GM23338 (cell line): ENCODE measurements at regions not wholly inside any gene's neighbourhood (a gene's known extent, or its start where the extent isn't known, plus 50 kb on each side); places are given as distances from the start of the nearest gene placed in this dataset.

Source experiments
- ATAC-seq: fragments of 200-7000 bp; cut with Tn5 transposase; 3 replicates; pipeline ENCODE4 v1.9.1; 2020
- DNase-seq: peaks from one replicate; pipeline ENCODE4 v3.0.0-alpha.2; 2015; ENCODE audit warnings: low spot score
- H2AFZ ChIP-seq: fragments of 200-600 bp; sonication (generic); 2 replicates; pipeline ENCODE4 v1.8.0; 2016; ENCODE audit warnings: antibody characterized with exemption, mild to moderate bottlenecking, moderate library complexity
- H3F3A ChIP-seq: fragments of 200-600 bp; sonication (generic); replicated peaks from 2 replicates; pipeline ENCODE4 v1.8.0; 2017; ENCODE audit warnings: antibody characterized with exemption, mixed run types, low read depth
- H3K27ac ChIP-seq: fragments of 200-600 bp; sonication (generic); 2 replicates; pipeline ENCODE4 v1.6.1; 2016; ENCODE audit warnings: low read depth
- H3K27me3 ChIP-seq: fragments of 200-600 bp; sonication (generic); 2 replicates; pipeline ENCODE4 v1.8.0; 2016; ENCODE audit warnings: mild to moderate bottlenecking, mixed run types, moderate library complexity; ENCODE audit not compliant: insufficient read depth
- H3K36me3 ChIP-seq: fragments of 200-600 bp; sonication (generic); 2 replicates; pipeline ENCODE4 v1.8.0; 2016; ENCODE audit warnings: mild to moderate bottlenecking; ENCODE audit not compliant: insufficient read depth
- H3K4me1 ChIP-seq: fragments of 200-600 bp; sonication (generic); 2 replicates; pipeline ENCODE4 v1.8.0; 2016; ENCODE audit warnings: mild to moderate bottlenecking, moderate library complexity; ENCODE audit not compliant: insufficient read depth
- H3K4me2 ChIP-seq: fragments of 200-600 bp; sonication (generic); 2 replicates; pipeline ENCODE4 v1.7.1; 2017; ENCODE audit warnings: mixed run types
- H3K4me3 ChIP-seq: fragments of 200-600 bp; sonication (generic); 2 replicates; pipeline ENCODE4 v1.6.1; 2016; ENCODE audit warnings: mixed run types
- H3K79me2 ChIP-seq: fragments of 200-600 bp; sonication (generic); replicated peaks from 2 replicates; pipeline ENCODE4 v1.8.0; 2017; ENCODE audit warnings: mild to moderate bottlenecking; ENCODE audit not compliant: insufficient read depth
- H3K9me2 ChIP-seq: fragments of 200-600 bp; sonication (generic); 2 replicates; pipeline ENCODE4 v1.8.0; 2017; ENCODE audit not compliant: insufficient read depth
- H4K20me1 ChIP-seq: fragments of 200-600 bp; sonication (generic); replicated peaks from 2 replicates; pipeline ENCODE4 v1.8.0; 2017; ENCODE audit warnings: mild to moderate bottlenecking; ENCODE audit not compliant: insufficient read depth
- H3K27ac Mint-ChIP-seq: 2 replicates; pipeline ENCODE4 v1.8.0; 2020; ENCODE audit warnings: inconsistent platforms, mild to moderate bottlenecking, moderate library complexity, mixed read lengths
- H3K27me3 Mint-ChIP-seq: 3 replicates; pipeline ENCODE4 v1.8.0; 2022; ENCODE audit warnings: low read depth, mild to moderate bottlenecking, moderate library complexity, mixed read lengths, inconsistent platforms; ENCODE audit not compliant: insufficient read depth, poor library complexity
- H3K36me3 Mint-ChIP-seq: 3 replicates; pipeline ENCODE4 v1.8.0; 2021; ENCODE audit warnings: low read depth, mild to moderate bottlenecking, inconsistent platforms, moderate library complexity, mixed read lengths
- H3K4me1 Mint-ChIP-seq: 3 replicates; pipeline ENCODE4 v1.8.0; 2020; ENCODE audit warnings: mild to moderate bottlenecking, inconsistent platforms, mixed read lengths
- H3K4me3 Mint-ChIP-seq: 3 replicates; pipeline ENCODE4 v1.8.0; 2021; ENCODE audit warnings: moderate library complexity, mild to moderate bottlenecking, inconsistent platforms, mixed read lengths
- H3K9me3 Mint-ChIP-seq: 3 replicates; pipeline ENCODE4 v1.8.0; 2020; ENCODE audit warnings: moderate library complexity, mild to moderate bottlenecking, inconsistent platforms, mixed read lengths
- CREB1 ChIP-seq: fragments of 250-450 bp; sonication (Bioruptor Pico); IDR thresholded peaks from 2 replicates; pipeline ENCODE4 v1.5.0; 2020; ENCODE audit warnings: low read depth, mild to moderate bottlenecking, moderate library complexity
- CTCF ChIP-seq, 2 experiments: fragments of 200-600 bp in 1 of 2; sonication (generic) in 1 of 2; conservative IDR thresholded peaks; 2 replicates each; pipeline versions ENCODE4 v1.5.1 to v1.6.1; 2016 to 2017; ENCODE audit warnings: antibody characterized with exemption in 2 of 2, low read depth in 2 of 2, mild to moderate bottlenecking in 2 of 2, moderate library complexity in 1 of 2
- ETS1 ChIP-seq: IDR thresholded peaks from 2 replicates; pipeline ENCODE4 v1.6.1; 2016; ENCODE audit warnings: antibody characterized with exemption
- EZH2 ChIP-seq: fragments of 200-600 bp; sonication (generic); IDR thresholded peaks from one replicate; pipeline ENCODE4 v1.8.0; 2017; ENCODE audit warnings: antibody characterized with exemption, mild to moderate bottlenecking, low read depth; ENCODE audit not compliant: unreplicated experiment
- EZH2phosphoT487 ChIP-seq: fragments of 200-600 bp; sonication (generic); IDR thresholded peaks from one replicate; pipeline ENCODE4 v1.8.1; 2018; ENCODE audit warnings: antibody characterized with exemption; ENCODE audit not compliant: unreplicated experiment
- JUNB ChIP-seq: IDR thresholded peaks from one replicate; pipeline ENCODE4 v1.6.1; 2016; ENCODE audit warnings: antibody characterized with exemption; ENCODE audit not compliant: unreplicated experiment
- NANOG ChIP-seq: IDR thresholded peaks from 2 replicates; pipeline ENCODE4 v1.6.1; 2016; ENCODE audit warnings: antibody characterized with exemption, borderline replicate concordance
- POLR2AphosphoS5 ChIP-seq: IDR thresholded peaks from 2 replicates; pipeline ENCODE4 v1.6.1; 2016; ENCODE audit warnings: antibody characterized with exemption, low read depth
- REST ChIP-seq: IDR thresholded peaks from one replicate; pipeline ENCODE4 v1.6.1; 2018; ENCODE audit warnings: antibody characterized with exemption; ENCODE audit not compliant: unreplicated experiment
- STAT1 ChIP-seq: IDR thresholded peaks from one replicate; pipeline ENCODE4 v1.6.1; 2016; ENCODE audit warnings: antibody characterized with exemption; ENCODE audit not compliant: unreplicated experiment
- ZNF114 ChIP-seq: fragments of 250-450 bp; sonication (Bioruptor Pico); IDR thresholded peaks from 2 replicates; pipeline ENCODE4 v1.5.0; 2020; ENCODE audit warnings: mild to moderate bottlenecking, moderate library complexity
- ZNF331 ChIP-seq: fragments of 250-450 bp; sonication (Bioruptor Pico); IDR thresholded peaks from 2 replicates; pipeline ENCODE4 v1.5.0; 2020; ENCODE audit warnings: low read depth, mild to moderate bottlenecking, moderate library complexity
- ZNF462 ChIP-seq: fragments of 250-450 bp; sonication (Bioruptor Pico); IDR thresholded peaks from 2 replicates; pipeline ENCODE4 v1.5.0; 2020; ENCODE audit warnings: mild to moderate bottlenecking, moderate library complexity

- Histone ChIP-seq H3F3A (no peaks in the 10 kb centered on the region), H3K9me2 (no peaks in the 10 kb centered on the region), H3K4me2 (no peak overlapping the region), H2AFZ (no peak overlapping the region), H3K4me3 (no peak overlapping the region), H3K4me1 (no peaks in the 10 kb centered on the region), H3K27ac (no peak overlapping the region), H3K36me3 (no peaks in the 10 kb centered on the region), H3K79me2 (no peaks in the 10 kb centered on the region), H3K27me3 (no peaks in the 10 kb centered on the region), H4K20me1 (no peaks in the 10 kb centered on the region)
- Mint-ChIP-seq H3K36me3 (no peaks in the 10 kb centered on the region), H3K4me1 (no peaks in the 10 kb centered on the region), H3K4me3 (no peak overlapping the region), H3K27me3 (no peaks in the 10 kb centered on the region), H3K9me3 (no peaks in the 10 kb centered on the region), H3K27ac (no peak overlapping the region)
- DNase-seq (no peak), ATAC-seq (no peak)
- TF ChIP-seq ZNF114 (no peak), REST (no peak), CREB1 (CRISPR knock-in tag) (no peak), NANOG (no peak), JUNB (no peak), STAT1 (no peak), ZNF331 (CRISPR knock-in tag) (no peak), CTCF (conservative IDR thresholded peaks at IDR 0.05; ENCODE audit: low read depth in 2 of 2) (no peak), EZH2 (no peak), EZH2phosphoT487 (no peak), ETS1 (no peak), ZNF462 (CRISPR knock-in tag) (no peak), POLR2AphosphoS5 (no peak)
Observed at GRCh38 chrX:11976663-11977062, 161.6 kb upstream of the FRMPD4 start.
